Adrenal gland (tissue), 9 donors: ENCODE measurements at regions not wholly inside any gene's neighbourhood (a gene's known extent, or its start where the extent isn't known, plus 50 kb on each side); places are given as distances from the start of the nearest gene placed in this dataset.

Experiments used
- DNase-seq, 7 donors: peaks; one replicate each; pipeline ENCODE4 v3.0.0-alpha.2; 2019 to 2020
- H3K27ac ChIP-seq, 5 donors: fragments of 200-600 bp; sonication (generic) in 4 of 5; 1 replicate in 3 of 5; 2 replicates in 2 of 5; pipeline versions ENCODE4 v1.5.1 to v1.8.0; 2016 to 2020; ENCODE audit warnings: mild to moderate bottlenecking in 1 of 5
- H3K27me3 ChIP-seq: fragments of 200-600 bp; 2 replicates; pipeline ENCODE4 v1.8.0; 2021
- H3K36me3 ChIP-seq, 2 donors: fragments of 200-600 bp; replicated peaks in 1 of 2; 1 replicate in 1 of 2; 2 replicates in 1 of 2; pipeline versions ENCODE4 v1.5.1 to v1.8.0; 2018 to 2022
- H3K4me1 ChIP-seq, 2 donors: fragments of 200-600 bp; replicated peaks in 1 of 2; 1 replicate in 1 of 2; 2 replicates in 1 of 2; pipeline versions ENCODE4 v1.5.1 to v1.8.0; 2018 to 2021
- H3K4me3 ChIP-seq, 4 donors: fragments of 200-600 bp; sonication (generic) in 3 of 4; one replicate each; pipeline ENCODE4 v1.5.1; 2016 to 2018
- H3K9me3 ChIP-seq, 3 donors: fragments of 200-600 bp; sonication (generic) in 1 of 3; replicated peaks in 1 of 3; 1 replicate in 2 of 3; 2 replicates in 1 of 3; pipeline versions ENCODE4 v1.5.1 to v1.8.0; 2016 to 2021
- CTCF ChIP-seq, 6 experiments: fragments of 450-650 bp in 4 of 6; fragments of 200-600 bp in 2 of 6; sonication (generic) in 1 of 6; IDR thresholded peaks; 1 replicate in 5 of 6; 2 replicates in 1 of 6; pipeline versions ENCODE4 v1.5.1 to v1.8.0; 2016 to 2021; ENCODE audit warnings: antibody characterized with exemption in 6 of 6, mild to moderate bottlenecking in 2 of 6, moderate library complexity in 1 of 6
- POLR2A ChIP-seq, 2 donors: fragments of 450-650 bp; IDR thresholded peaks; one replicate each; pipeline ENCODE4 v1.6.1; 2017; ENCODE audit warnings: antibody characterized with exemption in 2 of 2, mild to moderate bottlenecking in 2 of 2, moderate library complexity in 1 of 2
- WGBS, 4 donors: extraction: QIAGEN DNeasy Blood & Tissue Kit in 2 of 4; methylation state at CpG; one replicate each; pipeline versions ENCODE4 v1.1.5 to v1.1.7; 2013 to 2017; 5-methylcytosine and 5-hydroxymethylcytosine counted together
- intact Hi-C, 2 donors: fragments of 100-400 bp; cut with DNase I; formaldehyde crosslinking; loops; one replicate each; pipeline versions ENCODE4 v1.14.1 to v1.15.0; 2022 to 2023
- donor health status: healthy with polysubstance abuse.
- donor health status: Bipolar disorder and iron deficiency.
- donor health status: DM: yes; HTN: yes; CAD: no.
- donor health status: DM: no; HTN: no; CAD: no.
- donor health status: DM: no; HTN: no; CAD: no.

- intact Hi-C loops = no loop called here
- no peak for TF ChIP-seq POLR2A (IDR thresholded peaks at IDR 0.05)
- no peak for TF ChIP-seq CTCF (IDR thresholded peaks at IDR 0.05)
- H3K4me3 ChIP-seq = no peak overlapping the region
- H3K4me1 ChIP-seq = no peaks in the 10 kb centered on the region
- no peak for DNase-seq
- no peaks in the 10 kb centered on the region for H3K36me3 ChIP-seq
- H3K27me3 ChIP-seq = no peaks in the 10 kb centered on the region
- WGBS, 4 donors = 61 to 79% (median 64%) methylated on average over 3 of the region's 3 CpGs
- H3K27ac ChIP-seq = no peak overlapping the region
- H3K9me3 ChIP-seq = no peaks in the 10 kb centered on the region
These were observed 103.0 kb upstream of the OSMR start for GRCh38 chr5:38742821-38743220.

- no peaks in the 10 kb centered on the region for H3K4me1 ChIP-seq
- H3K27me3 ChIP-seq = no peaks in the 10 kb centered on the region
- no peak overlapping the region for H3K4me3 ChIP-seq
- H3K9me3 ChIP-seq = no peaks in the 10 kb centered on the region
- TF ChIP-seq POLR2A (IDR thresholded peaks at IDR 0.05) (no peak), CTCF (IDR thresholded peaks at IDR 0.05) (no peak)
- no peaks in the 10 kb centered on the region for H3K36me3 ChIP-seq
- H3K27ac ChIP-seq = no peak overlapping the region
- WGBS, 4 donors = 54 to 63% (median 59%) methylated on average over 1 of the region's 1 CpG
- intact Hi-C loops = no loop called here
- no peak for DNase-seq
These were observed 102.2 kb upstream of the OSMR start for GRCh38 chr5:38743562-38743961.

- Histone ChIP-seq H3K27me3 (no peaks in the 10 kb centered on the region), H3K4me1 (no peaks in the 10 kb centered on the region), H3K4me3 (no peak overlapping the region), H3K36me3 (no peaks in the 10 kb centered on the region), H3K27ac (no peak overlapping the region), H3K9me3 (no peaks in the 10 kb centered on the region)
- intact Hi-C loops = no loop called here
- 73 to 79% (median 74%) methylated on average over 6 of the region's 6 CpGs for WGBS, 4 donors
- TF ChIP-seq POLR2A (IDR thresholded peaks at IDR 0.05) (no peak), CTCF (IDR thresholded peaks at IDR 0.05) (no peak)
- DNase-seq = no peak
These were observed 99.7 kb upstream of the OSMR start for GRCh38 chr5:38745836-38746732.

GRCh38 chr5:38749861-38750260 lies 96.0 kb upstream of the OSMR start:
- intact Hi-C loops = no loop called here
- WGBS, 4 donors = 76 to 92% (median 83%) methylated on average over 3 of the region's 3 CpGs
- no peak for DNase-seq
- no peak overlapping the region for H3K27ac ChIP-seq
- H3K9me3 ChIP-seq = no peaks in the 10 kb centered on the region
- no peaks in the 10 kb centered on the region for H3K4me1 ChIP-seq
- H3K27me3 ChIP-seq = no peaks in the 10 kb centered on the region
- no peak overlapping the region for H3K4me3 ChIP-seq
- no peak for TF ChIP-seq POLR2A (IDR thresholded peaks at IDR 0.05)
- no peak for TF ChIP-seq CTCF (IDR thresholded peaks at IDR 0.05)
- no peaks in the 10 kb centered on the region for H3K36me3 ChIP-seq
